GM12878 (cell line): ENCODE measurements at regions not wholly inside any gene's neighbourhood (a gene's known extent, or its start where the extent isn't known, plus 50 kb on each side); places are given as distances from the start of the nearest gene placed in this dataset.

Experiments used
- ATAC-seq: fragments of 200-7000 bp; cut with Tn5 transposase; 3 replicates; pipeline ENCODE4 v1.9.1; 2020; ENCODE audit warnings: mild to moderate bottlenecking, moderate library complexity
- BruUV-seq: library from RNA; stranded (reverse); fragments of 400-500 nt; replicated peaks from 2 replicates; lab custom pipeline; 2021; lab: Mats Ljungman, UMichigan
- CTCF ChIA-PET: fragments of 300-600 bp; sonication (Branson Sonifier 250); formaldehyde crosslinking; extraction: SDS; loops from one replicate; lab custom pipeline; 2021; ENCODE audit warnings: inconsistent platforms; lab: Yijun Ruan, JAX
- POLR2A ChIA-PET: fragments of 350-600 bp; formaldehyde crosslinking; extraction: SDS; loops from one replicate; lab custom pipeline; 2021; ENCODE audit warnings: inconsistent platforms; lab: Charles Lee
- RAD21 ChIA-PET: fragments of 300-600 bp; sonication (Branson Sonifier 250); formaldehyde crosslinking; loops from one replicate; lab custom pipeline; 2023; ENCODE audit warnings: antibody characterized with exemption; ENCODE audit not compliant: unreplicated experiment; lab: Charles Lee
- SMC1A ChIA-PET: fragments of 300-600 bp; sonication (Branson Sonifier 250); formaldehyde crosslinking; loops from one replicate; lab custom pipeline; 2023; ENCODE audit not compliant: unreplicated experiment, uncharacterized antibody; lab: Charles Lee
- DNase-seq: peaks from one replicate; pipeline ENCODE4 v3.0.0-alpha.2; 2011; ENCODE audit warnings: low read depth, low spot score
- FAIRE-seq: peaks from 3 replicates; lab custom pipeline; 2011; peaks lifted over from hg19 to GRCh38; lab: Jason Lieb, UNC
- H2AFZ ChIP-seq: 2 replicates; pipeline ENCODE4 v1.6.0; 2011; ENCODE audit warnings: low read depth, low read length, control low read depth; ENCODE audit not compliant: control insufficient read depth
- H3K27ac ChIP-seq: 2 replicates; pipeline ENCODE4 v1.5.1; 2011; ENCODE audit warnings: control low read depth; ENCODE audit not compliant: control insufficient read depth, insufficient read depth
- H3K27me3 ChIP-seq, 2 experiments: replicated peaks in 1 of 2; 2 replicates each; pipeline versions ENCODE4 v1.6.0 to v1.6.1; 2011; ENCODE audit warnings: low read length in 1 of 2; ENCODE audit not compliant: control insufficient read depth in 2 of 2, insufficient read depth in 2 of 2
- H3K36me3 ChIP-seq, 2 experiments: 2 replicates each; pipeline ENCODE4 v1.5.1; 2011; ENCODE audit warnings: low read length in 1 of 2; ENCODE audit not compliant: control insufficient read depth in 2 of 2, insufficient read depth in 2 of 2
- H3K4me1 ChIP-seq: 2 replicates; pipeline ENCODE4 v1.6.1; 2011; ENCODE audit warnings: mild to moderate bottlenecking, low read length, moderate library complexity, mixed read lengths; ENCODE audit not compliant: control insufficient read depth, insufficient read depth
- H3K4me2 ChIP-seq: 2 replicates; pipeline ENCODE4 v1.6.0; 2011; ENCODE audit warnings: control low read depth; ENCODE audit not compliant: control insufficient read depth, insufficient read depth
- H3K4me3 ChIP-seq: fragments of 200-600 bp; sonication (generic); 2 replicates; pipeline ENCODE4 v1.5.1; 2016
- H3K79me2 ChIP-seq: 2 replicates; pipeline ENCODE4 v1.6.0; 2011; ENCODE audit warnings: low read length; ENCODE audit not compliant: control insufficient read depth, insufficient read depth
- H3K9ac ChIP-seq: 2 replicates; pipeline ENCODE4 v1.8.0; 2011; ENCODE audit warnings: low read length, control low read depth, mixed read lengths; ENCODE audit not compliant: control insufficient read depth, insufficient read depth
- H3K9me3 ChIP-seq: replicated peaks from 3 replicates; pipeline ENCODE4 v1.5.1; 2011; ENCODE audit warnings: mild to moderate bottlenecking, low read length; ENCODE audit not compliant: control insufficient read depth, insufficient read depth
- H4K20me1 ChIP-seq: 2 replicates; pipeline ENCODE4 v1.6.0; 2011; ENCODE audit not compliant: control insufficient read depth, insufficient read depth
- EZH2 ChIP-seq: IDR thresholded peaks from 2 replicates; pipeline ENCODE4 v1.6.1; 2012; ENCODE audit warnings: low read depth, mild to moderate bottlenecking, control low read depth, inconsistent platforms, low read length, borderline replicate concordance; ENCODE audit not compliant: control insufficient read depth
- FOXK2 ChIP-seq: fragments of 450-650 bp; IDR thresholded peaks from 2 replicates; pipeline ENCODE4 v1.6.1; 2017; ENCODE audit warnings: mild to moderate bottlenecking, moderate library complexity
- FOXM1 ChIP-seq: IDR thresholded peaks from 2 replicates; pipeline ENCODE4 v1.6.1; 2012; ENCODE audit warnings: low read depth, mild to moderate bottlenecking, inconsistent platforms, low read length, moderate library complexity
- NBN ChIP-seq: fragments of 450-650 bp; IDR thresholded peaks from 2 replicates; pipeline ENCODE4 v1.6.1; 2016
- NFIC ChIP-seq: IDR thresholded peaks from 2 replicates; pipeline ENCODE4 v1.6.1; 2012; ENCODE audit warnings: low read depth, mild to moderate bottlenecking, inconsistent platforms, low read length, moderate library complexity
- SMC3 ChIP-seq: IDR thresholded peaks from 2 replicates; pipeline ENCODE4 v1.6.1; 2011; ENCODE audit warnings: low read length, improper control_type of control experiment, borderline replicate concordance
- SREBF2 ChIP-seq: IDR thresholded peaks from 2 replicates; pipeline ENCODE4 v1.6.1; 2012; ENCODE audit warnings: mild to moderate bottlenecking, low read length
- TBL1XR1 ChIP-seq: IDR thresholded peaks from 2 replicates; pipeline ENCODE4 v1.6.1; 2012; ENCODE audit warnings: low read depth, low read length, improper control_type of control experiment
- ZBTB4 ChIP-seq: fragments of 450-650 bp; formaldehyde crosslinking; IDR thresholded peaks from 2 replicates; pipeline ENCODE4 v1.4.0; 2022; ENCODE audit warnings: mild to moderate bottlenecking, moderate library complexity
- ZNF622 ChIP-seq: fragments of 450-650 bp; IDR thresholded peaks from 2 replicates; pipeline ENCODE4 v1.6.1; 2017; ENCODE audit warnings: mild to moderate bottlenecking, inconsistent platforms
- ZNF687 ChIP-seq: fragments of 450-650 bp; IDR thresholded peaks from 2 replicates; pipeline ENCODE4 v1.6.1; 2017; ENCODE audit warnings: mild to moderate bottlenecking, moderate library complexity
- WGBS: methylation state at CpG from one replicate; pipeline ENCODE4 v1.1.6; 2016; ENCODE audit warnings: low lambda C conversion rate; ENCODE audit not compliant: insufficient replicate concordance, insufficient coverage; ENCODE audit errors: missing lambda C conversion rate; 5-methylcytosine and 5-hydroxymethylcytosine counted together
- in situ Hi-C: fragments of 300-500 bp; cut with MboI; formaldehyde crosslinking; loops from 9 replicates; pipeline ENCODE4 v1.14.3; 2018; ENCODE audit warnings: mixed read lengths
- intact Hi-C: fragments of 100-400 bp; cut with micrococcal nuclease; formaldehyde crosslinking; loops from one replicate; pipeline ENCODE4 v1.14.2; 2022; ENCODE audit not compliant: unreplicated experiment
- TF ChIP-seq, protein P1 (sequence below), 3 experiments: IDR thresholded peaks in 2 of 3; conservative IDR thresholded peaks in 1 of 3; 2 replicates each; pipeline ENCODE4 v1.5.1; 2011; ENCODE audit warnings: low read depth in 3 of 3, low read length in 3 of 3, mild to moderate bottlenecking in 3 of 3, control low read depth in 2 of 3, moderate library complexity in 2 of 3, inconsistent platforms in 1 of 3, mixed read lengths in 1 of 3; ENCODE audit not compliant: control insufficient read depth in 2 of 3, insufficient read depth in 1 of 3; ENCODE audit errors: extremely low read depth in 1 of 3
- TF ChIP-seq, protein P2 (sequence below): fragments of 450-650 bp; IDR thresholded peaks from 2 replicates; pipeline ENCODE4 v1.6.1; 2017; ENCODE audit warnings: mild to moderate bottlenecking, low read depth, inconsistent platforms; ENCODE audit not compliant: poor library complexity, severe bottlenecking

GRCh38 chr13:91142572-91142971 lies 204.9 kb upstream of the MIR17HG start:
- no peak overlapping the region for H3K9ac ChIP-seq
- in situ Hi-C loops (no loop called here), intact Hi-C loops (no loop called here)
- 3% methylated on average over 2 of the region's 2 CpGs for WGBS
- RAD21 ChIA-PET = interaction anchor here (1.0 kb wide), 1 partner anchor 10 kb away, joined by 3 read pairs; no protein-coding TSS in a partner anchor
- no peak for DNase-seq
- H3K4me1 ChIP-seq = no peaks in the 10 kb centered on the region
- no peak for ATAC-seq
- CTCF ChIA-PET = interaction anchor here (1.0 to 1.4 kb wide), 3 partner anchors 8 to 93 kb away, joined by 3 to 5 read pairs (median 4); no protein-coding TSS in a partner anchor
- POLR2A ChIA-PET = no interaction called here
- no peak overlapping the region for H3K27ac ChIP-seq
- H2AFZ ChIP-seq = no peak overlapping the region
- no peaks in the 10 kb centered on the region for H4K20me1 ChIP-seq
- no peaks in the 10 kb centered on the region for H3K79me2 ChIP-seq
- H3K4me2 ChIP-seq = no peak overlapping the region
- no peak overlapping the region for H3K4me3 ChIP-seq
- SMC1A ChIA-PET = interaction anchor here (0.6 to 2.1 kb wide), 3 partner anchors 8 to 60 kb away, joined by 3 to 8 read pairs (median 7); no protein-coding TSS in a partner anchor
- H3K36me3 ChIP-seq = no peaks in the 10 kb centered on the region
- BruUV-seq = no TSS peak
- no peak for FAIRE-seq
- no peaks in the 10 kb centered on the region for H3K9me3 ChIP-seq
- no peaks in the 10 kb centered on the region for H3K27me3 ChIP-seq
- TF ChIP-seq TBL1XR1 (no peak), NBN (no peak), SREBF2 (no peak), SMC3 (no peak), ZNF687 (no peak), ZNF622 (no peak), FOXM1 (no peak), ZBTB4 (CRISPR knock-in tag) (no peak), NFIC (no peak), EZH2 (no peak), FOXK2 (no peak)
- TF ChIP-seq, protein P1, sequence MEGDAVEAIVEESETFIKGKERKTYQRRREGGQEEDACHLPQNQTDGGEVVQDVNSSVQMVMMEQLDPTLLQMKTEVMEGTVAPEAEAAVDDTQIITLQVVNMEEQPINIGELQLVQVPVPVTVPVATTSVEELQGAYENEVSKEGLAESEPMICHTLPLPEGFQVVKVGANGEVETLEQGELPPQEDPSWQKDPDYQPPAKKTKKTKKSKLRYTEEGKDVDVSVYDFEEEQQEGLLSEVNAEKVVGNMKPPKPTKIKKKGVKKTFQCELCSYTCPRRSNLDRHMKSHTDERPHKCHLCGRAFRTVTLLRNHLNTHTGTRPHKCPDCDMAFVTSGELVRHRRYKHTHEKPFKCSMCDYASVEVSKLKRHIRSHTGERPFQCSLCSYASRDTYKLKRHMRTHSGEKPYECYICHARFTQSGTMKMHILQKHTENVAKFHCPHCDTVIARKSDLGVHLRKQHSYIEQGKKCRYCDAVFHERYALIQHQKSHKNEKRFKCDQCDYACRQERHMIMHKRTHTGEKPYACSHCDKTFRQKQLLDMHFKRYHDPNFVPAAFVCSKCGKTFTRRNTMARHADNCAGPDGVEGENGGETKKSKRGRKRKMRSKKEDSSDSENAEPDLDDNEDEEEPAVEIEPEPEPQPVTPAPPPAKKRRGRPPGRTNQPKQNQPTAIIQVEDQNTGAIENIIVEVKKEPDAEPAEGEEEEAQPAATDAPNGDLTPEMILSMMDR (IDR thresholded peaks at IDR 0.05 in 2 of 3, conservative IDR thresholded peaks at IDR 0.05 in 1 of 3; ENCODE audit: control insufficient read depth in 2 of 3, extremely low read depth in 1 of 3, insufficient read depth in 1 of 3, low read depth in 3 of 3, low read length in 3 of 3) = no peak
- TF ChIP-seq, protein P2, sequence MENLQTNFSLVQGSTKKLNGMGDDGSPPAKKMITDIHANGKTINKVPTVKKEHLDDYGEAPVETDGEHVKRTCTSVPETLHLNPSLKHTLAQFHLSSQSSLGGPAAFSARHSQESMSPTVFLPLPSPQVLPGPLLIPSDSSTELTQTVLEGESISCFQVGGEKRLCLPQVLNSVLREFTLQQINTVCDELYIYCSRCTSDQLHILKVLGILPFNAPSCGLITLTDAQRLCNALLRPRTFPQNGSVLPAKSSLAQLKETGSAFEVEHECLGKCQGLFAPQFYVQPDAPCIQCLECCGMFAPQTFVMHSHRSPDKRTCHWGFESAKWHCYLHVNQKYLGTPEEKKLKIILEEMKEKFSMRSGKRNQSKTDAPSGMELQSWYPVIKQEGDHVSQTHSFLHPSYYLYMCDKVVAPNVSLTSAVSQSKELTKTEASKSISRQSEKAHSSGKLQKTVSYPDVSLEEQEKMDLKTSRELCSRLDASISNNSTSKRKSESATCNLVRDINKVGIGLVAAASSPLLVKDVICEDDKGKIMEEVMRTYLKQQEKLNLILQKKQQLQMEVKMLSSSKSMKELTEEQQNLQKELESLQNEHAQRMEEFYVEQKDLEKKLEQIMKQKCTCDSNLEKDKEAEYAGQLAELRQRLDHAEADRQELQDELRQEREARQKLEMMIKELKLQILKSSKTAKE = no peak
